ENCODE measurements at regions not wholly inside any gene's neighbourhood (a gene's known extent, or its start where the extent isn't known, plus 50 kb on each side); places are given as distances from the start of the nearest gene placed in this dataset.

- TF ChIP-seq CTCF (conservative IDR thresholded peaks at IDR 0.05; ENCODE audit: low read depth): no peak
- POLR2A ChIA-PET (ENCODE audit: low non-redundant PET): no interaction called here
Observed at GRCh38 chr9:108600896-108601295, 254.9 kb downstream of the ACTL7B start.

DNA sequence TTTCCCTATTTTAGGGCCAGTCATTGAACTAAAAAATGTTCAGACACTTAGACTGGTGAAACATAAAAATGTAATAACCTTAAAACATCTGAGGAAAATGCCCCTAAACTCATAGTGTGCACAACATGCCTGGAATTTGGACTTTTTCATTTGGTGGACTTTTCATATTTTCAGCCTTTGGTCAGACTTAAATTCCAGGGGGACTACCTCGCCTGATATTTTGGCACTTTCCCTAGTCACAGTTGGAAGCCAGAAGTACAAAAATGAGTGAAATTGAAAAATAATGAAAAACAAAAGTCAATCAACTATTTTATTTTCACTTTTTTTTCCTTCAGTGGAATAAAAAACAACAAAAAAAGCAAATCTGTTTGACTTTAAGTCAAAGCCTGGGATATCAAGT is 256.2 kb downstream of the ACTL7B start:
- CTCF ChIA-PET: no interaction called here
- POLR2A ChIA-PET (ENCODE audit: low non-redundant PET): no interaction called here
- H3K27ac ChIP-seq: no peak overlapping the region
- no peak for TF ChIP-seq CTCF (conservative IDR thresholded peaks at IDR 0.05; ENCODE audit: low read depth)
- DNase-seq (ENCODE audit: low spot score): no peak

More at GRCh38 chr9:108600896-108601295, 254.9 kb downstream of the ACTL7B start:
- no peak for DNase-seq (ENCODE audit: low spot score)
- CTCF ChIA-PET: no interaction called here
- no peak overlapping the region for H3K27ac ChIP-seq

GRCh38 chr9:108591121-108591520 is 264.7 kb downstream of the ACTL7B start:
- no peak overlapping the region for H3K27ac ChIP-seq
- POLR2A ChIA-PET (ENCODE audit: low non-redundant PET): no interaction called here
- TF ChIP-seq CTCF (conservative IDR thresholded peaks at IDR 0.05; ENCODE audit: low read depth): no peak
- DNase-seq (ENCODE audit: low spot score): no peak
- CTCF ChIA-PET: interaction anchor here (0.7 kb wide), 1 partner anchor 69 kb away, joined by 3 read pairs; no protein-coding TSS in a partner anchor

DNA sequence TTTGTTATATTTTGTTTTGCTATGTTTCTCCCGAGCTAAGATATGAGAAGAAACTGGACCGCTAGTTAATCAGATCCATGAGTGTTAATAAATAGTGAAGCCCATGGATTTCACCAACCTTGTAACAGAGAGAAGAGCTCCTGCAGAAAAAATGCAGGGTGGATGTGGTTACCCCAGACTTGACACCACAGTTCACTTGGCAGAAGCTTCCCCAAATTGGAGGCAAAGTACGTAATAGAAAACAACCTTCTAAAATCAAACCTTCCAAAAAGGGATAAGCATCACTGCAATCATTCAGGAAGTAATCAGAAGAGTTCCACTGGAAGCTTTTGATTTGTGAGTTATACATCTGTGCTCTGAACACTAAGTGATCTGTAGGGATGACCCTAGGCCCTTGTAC is 267.5 kb downstream of the ACTL7B start:
- no peak overlapping the region for H3K27ac ChIP-seq
- no peak for TF ChIP-seq CTCF (conservative IDR thresholded peaks at IDR 0.05; ENCODE audit: low read depth)
- ChIA-PET POLR2A (ENCODE audit: low non-redundant PET) (no interaction called here), CTCF (interaction anchor here (0.6 to 0.7 kb wide), 3 partner anchors 11 to 1731 kb away, joined by 3 to 4 read pairs (median 4); no protein-coding TSS in a partner anchor)
- no peak for DNase-seq (ENCODE audit: low spot score)

DNA sequence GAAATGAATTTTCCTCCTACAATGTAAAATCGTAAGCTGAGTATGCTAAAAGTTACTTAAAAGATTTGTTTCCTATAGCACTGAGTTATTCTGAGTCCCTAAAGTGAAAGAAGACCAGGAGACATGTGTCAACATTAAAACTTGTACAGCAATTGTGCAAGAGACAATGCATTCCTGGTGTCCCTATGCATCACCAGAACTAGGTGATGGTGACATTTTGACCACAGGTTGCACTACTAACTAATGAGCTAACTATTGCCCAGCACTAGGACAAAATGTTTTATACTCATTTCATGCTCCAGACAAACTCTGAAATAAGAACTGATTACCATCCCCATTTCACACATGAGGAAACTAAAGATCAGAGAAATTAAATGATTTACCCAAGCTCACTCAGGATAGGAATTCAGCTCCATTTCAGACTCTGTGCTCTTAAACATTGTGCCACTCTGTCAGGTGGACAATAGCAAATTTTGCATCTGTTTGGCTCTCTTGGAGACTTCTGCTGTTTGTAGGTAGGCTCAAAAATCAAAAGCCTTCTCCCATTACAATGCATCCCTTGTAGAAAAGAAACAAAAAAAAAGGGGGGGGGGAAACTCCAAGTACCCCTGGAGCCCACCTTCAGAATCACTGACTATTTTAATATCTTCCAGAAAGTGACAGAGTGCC is 269.2 kb downstream of the ACTL7B start:
- ChIA-PET POLR2A (ENCODE audit: low non-redundant PET) (no interaction called here), CTCF (no interaction called here)
- no peak for DNase-seq (ENCODE audit: low spot score)
- no peak for TF ChIP-seq CTCF (conservative IDR thresholded peaks at IDR 0.05; ENCODE audit: low read depth)
- H3K27ac ChIP-seq: no peak overlapping the region

DNA sequence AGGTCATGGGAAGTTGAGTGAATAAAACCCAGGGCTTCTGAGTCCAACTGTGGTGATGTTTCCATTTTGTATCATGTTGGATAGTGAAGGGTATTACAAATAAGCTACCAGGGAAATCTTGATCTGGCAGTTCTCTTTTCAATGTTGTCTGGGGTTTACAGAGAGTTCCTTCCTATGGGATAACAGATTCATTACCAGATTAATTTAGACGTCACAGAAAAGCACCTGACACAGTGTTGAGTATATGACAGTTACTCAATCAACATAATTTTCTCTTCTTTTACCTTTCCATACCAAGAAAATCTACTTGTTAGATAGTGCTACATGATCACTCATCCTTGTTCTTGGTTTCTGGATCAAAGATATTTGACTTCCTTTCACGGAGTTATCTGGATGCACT is 270.9 kb downstream of the ACTL7B start:
- H3K27ac ChIP-seq: no peak overlapping the region
- no peak for DNase-seq (ENCODE audit: low spot score)
- no peak for TF ChIP-seq CTCF (conservative IDR thresholded peaks at IDR 0.05; ENCODE audit: low read depth)
- ChIA-PET CTCF (interaction anchor here (0.6 kb wide), 1 partner anchor 1307 kb away, joined by 3 read pairs; no protein-coding TSS in a partner anchor), POLR2A (ENCODE audit: low non-redundant PET) (no interaction called here)
